ENCODE measurements at regions not wholly inside any gene's neighbourhood (a gene's known extent, or its start where the extent isn't known, plus 50 kb on each side); places are given as distances from the start of the nearest gene placed in this dataset.

DNA sequence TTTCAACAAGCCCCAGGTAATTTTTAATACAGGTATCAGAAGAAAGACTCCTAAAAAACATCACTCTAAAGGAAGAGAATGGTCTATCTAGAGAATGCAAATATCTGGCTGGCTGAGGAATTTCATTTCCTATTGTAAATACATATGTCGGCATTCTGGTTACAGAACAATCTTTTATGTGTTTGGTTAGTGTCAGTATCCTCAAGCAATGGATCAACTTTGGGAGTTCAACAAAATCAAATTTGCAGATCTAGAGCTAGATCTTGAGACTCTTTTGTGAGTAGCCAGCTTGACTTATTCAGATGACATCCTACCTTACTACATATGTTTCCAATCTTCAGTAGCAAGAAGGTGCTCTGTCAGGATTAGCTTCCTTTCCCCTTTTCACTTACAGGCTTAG is 145.1 kb downstream of the BTC start:
- TF ChIP-seq EZH2phosphoT487 (IDR thresholded peaks at IDR 0.05; ENCODE audit: borderline replicate concordance) (no peak), CTCF (conservative IDR thresholded peaks at IDR 0.05; ENCODE audit: low read length) (no peak)

Data from Loucy (cell line).